Fibroblast of lung (primary cell): ENCODE measurements at regions not wholly inside any gene's neighbourhood (a gene's known extent, or its start where the extent isn't known, plus 50 kb on each side); places are given as distances from the start of the nearest gene placed in this dataset.

Experiments used
- CTCF ChIP-seq, 2 donors: IDR thresholded peaks in 1 of 2; conservative IDR thresholded peaks in 1 of 2; 1 replicate in 1 of 2; 2 replicates in 1 of 2; pipeline ENCODE4 v1.5.1; 2011 to 2012; ENCODE audit warnings: low read length in 2 of 2, control low read depth in 1 of 2, inconsistent platforms in 1 of 2, low read depth in 1 of 2, mild to moderate bottlenecking in 1 of 2
- EZH2 ChIP-seq: IDR thresholded peaks from 2 replicates; pipeline ENCODE4 v1.5.1; 2012; ENCODE audit warnings: low read length, control low read depth, mild to moderate bottlenecking; ENCODE audit errors: missing control alignments

GRCh38 chrX:109830157-109830703 lies 97.2 kb upstream of the ACSL4 start:
- TF ChIP-seq CTCF (conservative IDR thresholded peaks at IDR 0.05 in 1 of 2, IDR thresholded peaks at IDR 0.05 in 1 of 2; ENCODE audit: low read depth in 1 of 2, low read length in 2 of 2) (no peak), EZH2 (no peak)
